Heart right ventricle (tissue), 16 donors: ENCODE measurements at regions not wholly inside any gene's neighbourhood (a gene's known extent, or its start where the extent isn't known, plus 50 kb on each side); places are given as distances from the start of the nearest gene placed in this dataset.

Source experiments
- ATAC-seq, 8 donors: fragments of 200-7000 bp; cut with Tn5 transposase; one replicate each; pipeline ENCODE4 v1.9.1; 2020; ENCODE audit warnings: mild to moderate bottlenecking in 8 of 8, moderate library complexity in 8 of 8, moderate number of reproducible peaks in 1 of 8
- DNase-seq, 2 donors: peaks; one replicate each; pipeline ENCODE4 v3.0.0-alpha.2; 2020
- H3K27ac ChIP-seq, 10 donors: fragments of 200-600 bp; sonication (generic) in 2 of 10; one replicate each; pipeline versions ENCODE4 v1.5.0 to v1.8.0; 2020 to 2022; ENCODE audit warnings: mild to moderate bottlenecking in 3 of 10
- H3K27me3 ChIP-seq, 7 donors: fragments of 200-600 bp; one replicate each; pipeline ENCODE4 v1.8.0; 2021 to 2022; ENCODE audit warnings: mild to moderate bottlenecking in 2 of 7
- H3K36me3 ChIP-seq, 9 donors: fragments of 200-600 bp; sonication (generic) in 1 of 9; one replicate each; pipeline versions ENCODE4 v1.5.0 to v1.8.0; 2020 to 2022; ENCODE audit warnings: mild to moderate bottlenecking in 2 of 9
- H3K4me1 ChIP-seq, 9 donors: fragments of 200-600 bp; sonication (generic) in 1 of 9; one replicate each; pipeline versions ENCODE4 v1.5.0 to v1.8.0; 2020 to 2022; ENCODE audit warnings: mild to moderate bottlenecking in 4 of 9
- H3K4me3 ChIP-seq, 10 donors: fragments of 200-600 bp; sonication (generic) in 2 of 10; one replicate each; pipeline versions ENCODE4 v1.5.0 to v1.8.0; 2020 to 2022; ENCODE audit warnings: mild to moderate bottlenecking in 7 of 10, moderate library complexity in 2 of 10
- H3K9me3 ChIP-seq, 11 donors: fragments of 200-600 bp in 10 of 11; sonication (generic) in 2 of 11; one replicate each; pipeline versions ENCODE4 v1.5.0 to v1.8.0; 2013 to 2022; ENCODE audit warnings: mild to moderate bottlenecking in 2 of 11, control low read depth in 1 of 11, moderate library complexity in 1 of 11
- WGBS, 2 donors: extraction: QIAGEN DNeasy Blood & Tissue Kit; methylation state at CpG; one replicate each; pipeline ENCODE4 v1.1.7; 2013; ENCODE audit warnings: inconsistent platforms in 1 of 2; 5-methylcytosine and 5-hydroxymethylcytosine counted together
- intact Hi-C, 10 donors: fragments of 100-400 bp; cut with DNase I; formaldehyde crosslinking; loops; one replicate each; pipeline versions ENCODE4 v1.11.1 to v1.14.2; 2022
- TF ChIP-seq, protein P1 (sequence below), 9 donors: fragments of 200-600 bp; sonication (generic) in 2 of 9; IDR thresholded peaks; one replicate each; pipeline versions ENCODE4 v1.5.0 to v1.8.0; 2021 to 2022; ENCODE audit warnings: antibody characterized with exemption in 9 of 9, mild to moderate bottlenecking in 5 of 9, moderate library complexity in 1 of 9
- donor health status: Arrhythmogenic right ventricular cardiomyopathy.
- donor health status: ischemic (EF 13 %, LVEDD 7.1; RV severe dilation, severe dysfunction).
- donor health status: healthy with polysubstance abuse.
- donor health status: DM: no; HTN: yes; CAD: no.
- donor health status: DM: no; HTN: no; CAD: no.
- donor health status: ischemic (EF 25% LVEDD 6.9; RV normal size, moderate dysfunction).
- donor health status: ischemic (EF 25% LVEDD 5.7; RV mildly dilated, moderate dysfunction).
- donor health status: healthy.
- donor health status: DM: yes; HTN: yes; CAD: no.
- donor health status: Ischemic cardiomyopathy.
- donor health status: ischemic (EF 35%, LVEDD 5.7; RV mildly dilated, moderate dysfunction).
- donor health status: nonischemic (EF 11% LVEDD 7.7; RV severe dilation, severe dysfunction).
- donor health status: DM: yes; HTN: yes; CAD: no.
- donor health status: PGD.
- donor health status: ischemic (EF 29% LVEDD 5.4; RV normal size, mild dysfunction).
- donor health status: nonischemic (EF 23%, LVEDD 6.1; RV moderate dilation, normal function).

GRCh38 chr11:70700871-70701270 is 302.5 kb downstream of the CTTN start:
- TF ChIP-seq, protein P1, sequence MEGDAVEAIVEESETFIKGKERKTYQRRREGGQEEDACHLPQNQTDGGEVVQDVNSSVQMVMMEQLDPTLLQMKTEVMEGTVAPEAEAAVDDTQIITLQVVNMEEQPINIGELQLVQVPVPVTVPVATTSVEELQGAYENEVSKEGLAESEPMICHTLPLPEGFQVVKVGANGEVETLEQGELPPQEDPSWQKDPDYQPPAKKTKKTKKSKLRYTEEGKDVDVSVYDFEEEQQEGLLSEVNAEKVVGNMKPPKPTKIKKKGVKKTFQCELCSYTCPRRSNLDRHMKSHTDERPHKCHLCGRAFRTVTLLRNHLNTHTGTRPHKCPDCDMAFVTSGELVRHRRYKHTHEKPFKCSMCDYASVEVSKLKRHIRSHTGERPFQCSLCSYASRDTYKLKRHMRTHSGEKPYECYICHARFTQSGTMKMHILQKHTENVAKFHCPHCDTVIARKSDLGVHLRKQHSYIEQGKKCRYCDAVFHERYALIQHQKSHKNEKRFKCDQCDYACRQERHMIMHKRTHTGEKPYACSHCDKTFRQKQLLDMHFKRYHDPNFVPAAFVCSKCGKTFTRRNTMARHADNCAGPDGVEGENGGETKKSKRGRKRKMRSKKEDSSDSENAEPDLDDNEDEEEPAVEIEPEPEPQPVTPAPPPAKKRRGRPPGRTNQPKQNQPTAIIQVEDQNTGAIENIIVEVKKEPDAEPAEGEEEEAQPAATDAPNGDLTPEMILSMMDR (IDR thresholded peaks at IDR 0.05), result no peak
- ATAC-seq (no peak), DNase-seq (no peak)
- WGBS, 2 donors, result 65 to 76% methylated on average over 5 of the region's 5 CpGs
- no peaks in the 10 kb centered on the region for H3K4me1 ChIP-seq
- peaks cover 0 to 9% (median 0%) of the 10 kb centered on the region in 11 donors for H3K9me3 ChIP-seq
- H3K27me3 ChIP-seq, result peaks cover 0 to 8% (median 5%) of the 10 kb centered on the region in 7 donors
- no peak overlapping the region for H3K27ac ChIP-seq
- intact Hi-C loops, result no loop called here
- no peak overlapping the region for H3K4me3 ChIP-seq
- H3K36me3 ChIP-seq, result no peaks in the 10 kb centered on the region

GRCh38 chr11:70702040-70702648 is 303.8 kb downstream of the CTTN start:
- intact Hi-C loops, result no loop called here
- Histone ChIP-seq H3K27ac (no peak overlapping the region), H3K27me3 (peaks cover 0 to 8% (median 5%) of the 10 kb centered on the region in 7 donors), H3K9me3 (no peaks in the 10 kb centered on the region), H3K4me1 (no peaks in the 10 kb centered on the region), H3K4me3 (no peak overlapping the region), H3K36me3 (no peaks in the 10 kb centered on the region)
- 95 to 98% methylated on average over 4 of the region's 4 CpGs for WGBS, 2 donors
- TF ChIP-seq, protein P1 (IDR thresholded peaks at IDR 0.05), result no peak
- DNase-seq (no peak), ATAC-seq (no peak)

DNA sequence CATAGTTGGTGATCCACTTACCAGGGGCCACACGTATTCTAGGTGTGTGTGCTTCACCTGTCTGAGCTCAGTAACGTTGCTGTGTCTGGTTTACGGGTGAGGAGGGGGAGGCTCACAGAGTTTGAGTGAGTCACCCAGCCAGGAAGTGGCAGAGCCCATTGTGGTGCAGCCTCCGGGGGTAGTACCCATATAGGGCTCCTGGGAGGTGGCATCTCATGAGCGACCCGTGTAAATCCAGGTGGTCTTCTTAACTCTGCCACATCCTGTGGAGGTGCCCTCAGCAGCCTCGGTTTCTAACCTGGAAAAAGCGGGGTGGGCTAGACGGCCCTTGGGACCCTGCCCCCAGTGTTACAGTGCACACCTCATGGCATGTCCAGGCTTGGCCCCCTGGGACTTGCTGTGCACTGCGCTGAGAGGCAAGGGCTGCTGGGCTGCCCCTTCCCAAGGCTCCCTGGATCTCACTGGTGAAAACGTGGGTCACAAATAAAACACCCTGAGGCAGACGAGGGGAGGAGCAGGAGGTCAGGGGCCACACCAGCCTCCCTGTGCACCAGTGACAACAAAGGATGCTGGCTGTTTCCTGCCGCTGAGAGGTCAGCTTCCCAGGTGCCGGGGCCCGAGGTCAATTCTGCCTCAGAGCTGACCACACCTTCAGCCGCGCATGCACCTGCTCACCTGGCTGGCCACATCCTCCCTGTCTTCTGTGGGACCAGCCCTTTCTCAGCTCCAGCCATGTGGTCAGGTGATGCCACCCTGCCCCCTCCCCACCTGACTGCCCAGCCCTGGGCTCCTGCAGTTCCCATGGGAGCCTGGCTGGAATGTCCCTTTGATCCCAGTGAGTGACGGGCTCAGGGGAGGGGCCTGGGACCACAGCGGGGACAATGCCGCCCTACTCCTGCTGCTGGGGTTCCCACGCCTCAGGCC is 305.1 kb downstream of the CTTN start:
- Histone ChIP-seq H3K4me1 (no peaks in the 10 kb centered on the region), H3K4me3 (no peak overlapping the region), H3K36me3 (no peaks in the 10 kb centered on the region), H3K27ac (no peak overlapping the region), H3K9me3 (no peaks in the 10 kb centered on the region), H3K27me3 (peaks cover 0 to 12% (median 5%) of the 10 kb centered on the region in 7 donors)
- intact Hi-C loops, result no loop called here
- no peak for ATAC-seq
- DNase-seq, result no peak
- TF ChIP-seq, protein P1 (IDR thresholded peaks at IDR 0.05), result no peak
- WGBS, 2 donors, result 68 to 78% methylated on average over 21 of the region's 21 CpGs

- no peaks in the 10 kb centered on the region for H3K9me3 ChIP-seq
- intact Hi-C loops, result no loop called here
- H3K27ac ChIP-seq, result no peak overlapping the region
- TF ChIP-seq, protein P1 (IDR thresholded peaks at IDR 0.05), result no peak
- H3K4me1 ChIP-seq, result no peaks in the 10 kb centered on the region
- DNase-seq (no peak), ATAC-seq (no peak)
- H3K27me3 ChIP-seq, result peaks cover 0 to 24% (median 6%) of the 10 kb centered on the region in 7 donors
- H3K36me3 ChIP-seq, result no peaks in the 10 kb centered on the region
- no peak overlapping the region for H3K4me3 ChIP-seq
These were observed 306.8 kb downstream of the CTTN start for GRCh38 chr11:70705097-70705496.
